CD14-positive monocyte (primary cell): ENCODE measurements at regions not wholly inside any gene's neighbourhood (a gene's known extent, or its start where the extent isn't known, plus 50 kb on each side); places are given as distances from the start of the nearest gene placed in this dataset.

Experiments
- DNase-seq, 3 donors: peaks; one replicate each; pipeline ENCODE4 v3.0.0-alpha.2; 2011 to 2022
- H2AFZ ChIP-seq: 2 replicates; pipeline ENCODE4 v1.6.0; 2012; ENCODE audit warnings: mild to moderate bottlenecking, low read depth, low read length, inconsistent platforms; ENCODE audit not compliant: insufficient read depth, poor library complexity, severe bottlenecking
- H3K27ac ChIP-seq, 2 donors: 1 replicate in 1 of 2; 2 replicates in 1 of 2; pipeline ENCODE4 v1.5.1; 2012 to 2013; ENCODE audit warnings: low read length in 2 of 2, control low read depth in 1 of 2, inconsistent platforms in 1 of 2, low read depth in 1 of 2, mild to moderate bottlenecking in 1 of 2
- H3K27me3 ChIP-seq, 2 donors: one replicate each; pipeline versions ENCODE4 v1.6.0 to v1.6.1; 2011 to 2013; ENCODE audit warnings: low read length in 2 of 2; ENCODE audit not compliant: control insufficient read depth in 2 of 2, insufficient read depth in 2 of 2
- H3K36me3 ChIP-seq, 2 donors: replicated peaks in 1 of 2; 1 replicate in 1 of 2; 2 replicates in 1 of 2; pipeline versions ENCODE4 v1.5.1 to v1.6.1; 2012 to 2013; ENCODE audit warnings: low read length in 2 of 2, control low read depth in 1 of 2, inconsistent platforms in 1 of 2, mild to moderate bottlenecking in 1 of 2; ENCODE audit not compliant: insufficient read depth in 2 of 2, control insufficient read depth in 1 of 2
- H3K4me1 ChIP-seq, 2 donors: 1 replicate in 1 of 2; 2 replicates in 1 of 2; pipeline versions ENCODE4 v1.5.1 to v1.6.1; 2012 to 2013; ENCODE audit warnings: low read length in 2 of 2, control low read depth in 1 of 2, inconsistent platforms in 1 of 2, mild to moderate bottlenecking in 1 of 2, moderate library complexity in 1 of 2; ENCODE audit not compliant: insufficient read depth in 2 of 2, control insufficient read depth in 1 of 2
- H3K4me2 ChIP-seq: replicated peaks from 2 replicates; pipeline ENCODE3; 2012; ENCODE audit warnings: low read length, moderate library complexity, mild to moderate bottlenecking; ENCODE audit not compliant: poor library complexity, severe bottlenecking; ENCODE audit errors: extremely low read depth
- H3K4me3 ChIP-seq, 3 experiments: fragments of 200-600 bp in 1 of 3; sonication (generic) in 1 of 3; replicated peaks in 1 of 3; 1 replicate in 2 of 3; 2 replicates in 1 of 3; pipeline ENCODE4 v1.5.1; 2011 to 2013; ENCODE audit warnings: low read length in 3 of 3, mild to moderate bottlenecking in 3 of 3, control low read depth in 2 of 3, low read depth in 2 of 3, inconsistent platforms in 1 of 3, moderate library complexity in 1 of 3
- H3K79me2 ChIP-seq: 2 replicates; pipeline ENCODE4 v1.6.0; 2012; ENCODE audit warnings: mild to moderate bottlenecking, control low read depth, inconsistent platforms, low read length, moderate library complexity; ENCODE audit not compliant: insufficient read depth
- H3K9ac ChIP-seq: 2 replicates; pipeline ENCODE4 v1.6.0; 2017; ENCODE audit warnings: low read length, mild to moderate bottlenecking; ENCODE audit not compliant: insufficient read depth, poor library complexity, severe bottlenecking
- H3K9me3 ChIP-seq, 2 donors: replicated peaks in 1 of 2; 1 replicate in 1 of 2; 2 replicates in 1 of 2; pipeline versions ENCODE4 v1.5.1 to v1.6.1; 2012 to 2013; ENCODE audit warnings: low read length in 2 of 2, control low read depth in 1 of 2; ENCODE audit not compliant: control insufficient read depth in 1 of 2, insufficient read depth in 1 of 2
- H4K20me1 ChIP-seq: 2 replicates; pipeline ENCODE4 v1.6.0; 2012; ENCODE audit warnings: mild to moderate bottlenecking, low read length, control low read depth, moderate library complexity; ENCODE audit not compliant: insufficient read depth
- H3K27ac Mint-ChIP-seq, 7 donors: one replicate each; pipeline ENCODE4 v1.8.0; 2020; ENCODE audit warnings: mild to moderate bottlenecking in 7 of 7, mixed read lengths in 7 of 7, moderate library complexity in 6 of 7, inconsistent platforms in 2 of 7
- H3K27me3 Mint-ChIP-seq, 3 donors: one replicate each; pipeline ENCODE4 v1.8.0; 2021 to 2022; ENCODE audit warnings: low read depth in 3 of 3, mild to moderate bottlenecking in 3 of 3, mixed read lengths in 3 of 3, moderate library complexity in 3 of 3, inconsistent platforms in 1 of 3
- H3K36me3 Mint-ChIP-seq, 2 donors: one replicate each; pipeline ENCODE4 v1.8.0; 2020; ENCODE audit warnings: mixed read lengths in 2 of 2, inconsistent platforms in 1 of 2, mild to moderate bottlenecking in 1 of 2
- H3K4me1 Mint-ChIP-seq: one replicate; pipeline ENCODE4 v1.8.0; 2020; ENCODE audit warnings: mild to moderate bottlenecking, mixed read lengths
- H3K4me3 Mint-ChIP-seq, 2 donors: one replicate each; pipeline ENCODE4 v1.8.0; 2020; ENCODE audit warnings: mild to moderate bottlenecking in 2 of 2, mixed read lengths in 2 of 2, moderate library complexity in 1 of 2
- H3K9me3 Mint-ChIP-seq, 7 donors: one replicate each; pipeline ENCODE4 v1.8.0; 2020 to 2022; ENCODE audit warnings: mixed read lengths in 7 of 7, mild to moderate bottlenecking in 6 of 7, moderate library complexity in 6 of 7, inconsistent platforms in 2 of 7
- WGBS: methylation state at CpG from one replicate; pipeline ENCODE4 v1.1.5; 2013; ENCODE audit warnings: missing lambda C conversion rate; ENCODE audit not compliant: insufficient coverage; 5-methylcytosine and 5-hydroxymethylcytosine counted together
- intact Hi-C, 2 donors: fragments of 100-400 bp; cut with micrococcal nuclease; formaldehyde crosslinking; loops; one replicate each; pipeline versions ENCODE4 v1.15.0 to v1.15.1; 2023
- TF ChIP-seq, protein P1 (sequence below): fragments of 200-600 bp; IDR thresholded peaks from one replicate; pipeline ENCODE4 v1.8.0; 2022; ENCODE audit warnings: antibody characterized with exemption, mild to moderate bottlenecking

DNA sequence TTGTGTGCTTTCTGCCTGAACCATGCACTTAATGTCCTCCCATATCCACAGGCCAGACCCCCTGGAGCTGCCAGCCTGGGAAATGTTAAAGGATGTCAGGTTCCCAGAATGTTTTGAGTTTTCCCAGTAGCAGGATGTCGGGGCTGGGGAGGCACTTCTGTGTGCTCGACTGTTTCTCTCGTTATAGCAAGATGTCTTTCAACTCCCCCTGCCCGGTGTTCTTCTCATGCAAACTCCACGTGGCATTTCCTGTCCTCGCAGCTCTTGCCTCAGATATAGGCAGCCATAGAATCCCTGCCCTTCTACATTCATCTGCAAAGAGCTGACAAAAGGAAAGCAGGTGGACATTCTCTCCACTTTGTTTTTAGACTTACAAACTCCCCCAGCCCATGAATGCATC, 457.2 kb upstream of the CDH11 start:
- H4K20me1 ChIP-seq, result no peaks in the 10 kb centered on the region
- H3K36me3 ChIP-seq, result no peaks in the 10 kb centered on the region
- Mint-ChIP-seq H3K4me3 (no peak overlapping the region), H3K4me1 (no peaks in the 10 kb centered on the region), H3K9me3 (peaks cover 0 to 5% (median 0%) of the 10 kb centered on the region in 7 donors), H3K27ac (no peak overlapping the region), H3K36me3 (no peaks in the 10 kb centered on the region), H3K27me3 (peaks cover 0 to 4% (median 3%) of the 10 kb centered on the region in 3 donors)
- DNase-seq, result no peak
- no peak overlapping the region for H2AFZ ChIP-seq
- H3K9ac ChIP-seq, result no peak overlapping the region
- H3K27me3 ChIP-seq, result no peaks in the 10 kb centered on the region
- no peak overlapping the region for H3K4me3 ChIP-seq
- H3K4me1 ChIP-seq, result no peaks in the 10 kb centered on the region
- TF ChIP-seq, protein P1, sequence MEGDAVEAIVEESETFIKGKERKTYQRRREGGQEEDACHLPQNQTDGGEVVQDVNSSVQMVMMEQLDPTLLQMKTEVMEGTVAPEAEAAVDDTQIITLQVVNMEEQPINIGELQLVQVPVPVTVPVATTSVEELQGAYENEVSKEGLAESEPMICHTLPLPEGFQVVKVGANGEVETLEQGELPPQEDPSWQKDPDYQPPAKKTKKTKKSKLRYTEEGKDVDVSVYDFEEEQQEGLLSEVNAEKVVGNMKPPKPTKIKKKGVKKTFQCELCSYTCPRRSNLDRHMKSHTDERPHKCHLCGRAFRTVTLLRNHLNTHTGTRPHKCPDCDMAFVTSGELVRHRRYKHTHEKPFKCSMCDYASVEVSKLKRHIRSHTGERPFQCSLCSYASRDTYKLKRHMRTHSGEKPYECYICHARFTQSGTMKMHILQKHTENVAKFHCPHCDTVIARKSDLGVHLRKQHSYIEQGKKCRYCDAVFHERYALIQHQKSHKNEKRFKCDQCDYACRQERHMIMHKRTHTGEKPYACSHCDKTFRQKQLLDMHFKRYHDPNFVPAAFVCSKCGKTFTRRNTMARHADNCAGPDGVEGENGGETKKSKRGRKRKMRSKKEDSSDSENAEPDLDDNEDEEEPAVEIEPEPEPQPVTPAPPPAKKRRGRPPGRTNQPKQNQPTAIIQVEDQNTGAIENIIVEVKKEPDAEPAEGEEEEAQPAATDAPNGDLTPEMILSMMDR, result no peak
- no peak overlapping the region for H3K4me2 ChIP-seq
- 49% methylated on average over 6 of the region's 6 CpGs for WGBS
- no peak overlapping the region for H3K27ac ChIP-seq
- H3K79me2 ChIP-seq, result no peaks in the 10 kb centered on the region
- intact Hi-C loops, result no loop called here
- no peaks in the 10 kb centered on the region for H3K9me3 ChIP-seq

DNA sequence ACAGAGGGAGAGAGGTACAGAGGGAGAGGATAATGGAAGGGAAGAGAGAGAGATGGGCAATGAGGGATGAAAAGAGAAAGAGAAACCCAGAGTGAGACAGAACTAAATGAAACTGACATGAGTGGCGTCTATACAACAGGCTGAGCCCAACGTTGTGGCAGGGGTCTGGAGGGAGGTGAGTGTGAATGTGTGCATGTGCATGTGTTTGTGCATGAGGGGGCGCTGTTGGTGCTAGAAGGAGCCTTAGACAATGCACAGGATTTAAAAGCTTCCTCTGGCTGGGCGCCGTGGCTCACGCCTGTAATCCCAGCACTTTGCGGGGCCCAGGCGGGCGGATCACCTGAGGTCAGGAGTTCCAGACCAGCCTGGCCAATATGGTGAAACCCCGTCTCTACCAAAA, 454.8 kb upstream of the CDH11 start:
- Histone ChIP-seq H3K4me2 (no peak overlapping the region), H3K27me3 (no peaks in the 10 kb centered on the region), H3K9ac (no peak overlapping the region), H4K20me1 (no peaks in the 10 kb centered on the region), H3K4me1 (no peaks in the 10 kb centered on the region), H3K4me3 (no peak overlapping the region), H2AFZ (no peak overlapping the region), H3K36me3 (no peaks in the 10 kb centered on the region), H3K27ac (no peak overlapping the region), H3K79me2 (no peaks in the 10 kb centered on the region), H3K9me3 (no peaks in the 10 kb centered on the region)
- intact Hi-C loops, result no loop called here
- Mint-ChIP-seq H3K9me3 (peaks cover 0 to 4% (median 0%) of the 10 kb centered on the region in 7 donors), H3K36me3 (no peaks in the 10 kb centered on the region), H3K4me3 (no peak overlapping the region), H3K4me1 (no peaks in the 10 kb centered on the region), H3K27me3 (peaks cover 0 to 4% (median 3%) of the 10 kb centered on the region in 3 donors), H3K27ac (no peak overlapping the region)
- no peak for DNase-seq
- WGBS, result 85% methylated on average over 10 of the region's 10 CpGs
- TF ChIP-seq, protein P1, result no peak
